ENCODE measurements at regions not wholly inside any gene's neighbourhood (a gene's known extent, or its start where the extent isn't known, plus 50 kb on each side); places are given as distances from the start of the nearest gene placed in this dataset.
"Not testable (repeated sequence)": the region's sequence is repeated elsewhere in the genome, so short reads cannot be mapped to it uniquely, and the experiment has no call there.

DNA sequence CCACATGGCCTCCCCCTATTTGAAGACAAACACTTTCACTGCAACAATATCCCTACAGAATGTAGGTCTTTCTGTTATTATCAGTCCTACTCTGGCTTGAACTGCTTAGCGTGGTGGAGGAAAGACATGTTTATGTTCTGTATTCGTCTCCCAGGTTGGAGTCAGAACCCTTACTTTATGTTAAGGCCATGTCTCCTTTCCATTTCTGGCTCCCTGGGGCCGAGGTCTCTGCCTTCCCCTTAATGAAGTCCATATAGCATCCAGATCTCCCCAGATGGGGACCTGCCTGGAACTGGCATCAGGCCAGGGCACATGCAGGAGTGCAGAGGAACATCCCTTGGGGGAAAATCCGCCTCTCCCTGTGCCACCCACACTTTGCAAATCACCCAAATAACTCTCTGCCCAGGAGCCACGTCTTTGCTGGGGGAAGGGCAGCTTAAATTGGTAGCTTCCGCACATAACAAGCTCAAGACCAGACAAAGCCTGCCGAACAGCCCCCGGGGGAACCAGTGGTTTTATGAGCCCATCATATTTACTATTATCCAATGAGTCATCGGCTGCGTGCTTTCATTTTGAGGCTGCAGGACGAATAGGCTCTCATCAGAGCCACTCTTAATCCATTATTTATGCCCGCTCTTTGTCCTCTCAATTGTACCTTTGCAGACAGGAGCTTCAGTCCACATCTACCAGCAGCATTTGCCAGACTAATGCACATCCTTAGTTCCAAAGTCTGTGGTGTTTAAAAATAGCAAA lies 237.0 kb downstream of the UACA start:
- H3K4me3 ChIP-seq (ENCODE audit: low read depth, low read length): no peak overlapping the region

DNA sequence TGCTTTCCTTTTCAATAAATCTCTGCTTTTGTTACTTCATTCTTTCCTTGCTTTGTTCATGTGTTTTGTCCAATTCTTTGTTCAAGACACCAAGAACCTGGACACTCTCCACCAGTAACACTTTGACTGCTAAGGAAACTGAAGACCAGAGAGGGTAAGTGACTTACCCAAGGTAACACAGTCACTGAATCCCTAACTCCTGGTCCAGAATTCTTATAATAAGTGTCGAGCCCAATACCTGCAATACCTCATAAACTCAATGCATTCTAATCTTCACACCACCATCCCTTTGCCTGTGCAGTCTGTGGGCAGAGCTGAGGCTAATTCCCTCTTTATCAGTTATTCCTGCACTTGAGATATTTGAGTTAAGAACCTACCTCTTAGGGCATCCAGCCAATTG lies 237.8 kb downstream of the UACA start:
- no peak overlapping the region for H3K4me3 ChIP-seq (ENCODE audit: low read depth, low read length)

DNA sequence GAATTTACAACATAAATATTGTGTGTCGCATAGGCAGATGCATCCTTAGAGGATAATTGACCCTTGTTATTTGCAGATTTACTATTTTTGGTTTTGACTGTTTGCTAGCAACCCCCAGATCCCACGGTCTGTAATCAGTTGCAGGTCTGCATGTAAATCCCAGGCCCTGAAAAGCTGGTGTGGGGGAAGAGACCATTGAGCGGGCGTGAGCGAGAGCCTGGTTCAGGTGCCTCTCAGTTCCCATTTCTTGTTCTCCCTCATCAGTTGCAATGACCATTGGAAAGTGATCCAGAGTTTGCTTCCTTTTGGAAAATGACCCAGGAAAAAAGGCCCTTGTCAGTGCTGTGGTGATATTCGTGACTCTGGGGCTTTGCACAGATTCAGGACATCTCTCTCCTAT lies 238.9 kb downstream of the UACA start:
- no peak overlapping the region for H3K4me3 ChIP-seq (ENCODE audit: low read depth, low read length)

DNA sequence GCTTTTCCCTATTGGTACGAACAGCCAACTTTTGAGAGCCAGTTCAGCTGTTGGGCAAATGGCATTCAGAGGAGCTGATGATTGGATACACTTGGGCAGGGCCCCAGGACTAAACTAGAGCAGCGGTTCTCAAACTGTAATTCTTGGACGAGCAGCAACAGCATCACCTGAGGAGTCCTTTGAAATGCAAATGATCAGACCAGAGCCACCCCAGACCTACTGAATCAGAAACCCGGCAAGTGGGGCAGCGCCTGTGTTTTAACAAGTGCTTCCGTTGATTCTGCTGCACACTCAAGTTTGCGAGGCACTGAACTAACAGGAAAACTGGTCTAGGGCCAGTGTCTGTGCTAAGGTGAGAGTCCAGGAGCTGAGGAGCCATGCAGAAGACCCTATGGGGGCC lies 239.7 kb downstream of the UACA start:
- no peak overlapping the region for H3K4me3 ChIP-seq (ENCODE audit: low read depth, low read length)

DNA sequence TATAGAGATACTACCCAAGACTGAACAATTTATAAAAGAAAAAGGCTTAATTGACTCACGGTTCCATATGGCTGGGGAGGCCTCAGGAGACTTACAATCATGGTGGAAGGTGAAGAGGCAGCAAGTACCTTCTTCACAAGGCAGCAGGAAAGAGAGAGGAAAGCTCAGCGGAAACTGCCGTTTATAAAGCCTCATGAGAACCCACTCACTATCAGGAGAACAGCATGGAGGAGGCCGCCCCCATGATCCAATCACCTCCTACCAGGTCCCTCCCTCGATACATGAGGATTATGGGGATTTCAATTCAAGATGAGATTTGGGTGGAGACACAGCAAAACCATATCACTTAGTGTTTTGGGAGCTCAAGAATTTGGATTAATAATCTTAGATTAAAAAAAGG lies 240.2 kb downstream of the UACA start:
- no peak overlapping the region for H3K4me3 ChIP-seq (ENCODE audit: low read depth, low read length)

DNA sequence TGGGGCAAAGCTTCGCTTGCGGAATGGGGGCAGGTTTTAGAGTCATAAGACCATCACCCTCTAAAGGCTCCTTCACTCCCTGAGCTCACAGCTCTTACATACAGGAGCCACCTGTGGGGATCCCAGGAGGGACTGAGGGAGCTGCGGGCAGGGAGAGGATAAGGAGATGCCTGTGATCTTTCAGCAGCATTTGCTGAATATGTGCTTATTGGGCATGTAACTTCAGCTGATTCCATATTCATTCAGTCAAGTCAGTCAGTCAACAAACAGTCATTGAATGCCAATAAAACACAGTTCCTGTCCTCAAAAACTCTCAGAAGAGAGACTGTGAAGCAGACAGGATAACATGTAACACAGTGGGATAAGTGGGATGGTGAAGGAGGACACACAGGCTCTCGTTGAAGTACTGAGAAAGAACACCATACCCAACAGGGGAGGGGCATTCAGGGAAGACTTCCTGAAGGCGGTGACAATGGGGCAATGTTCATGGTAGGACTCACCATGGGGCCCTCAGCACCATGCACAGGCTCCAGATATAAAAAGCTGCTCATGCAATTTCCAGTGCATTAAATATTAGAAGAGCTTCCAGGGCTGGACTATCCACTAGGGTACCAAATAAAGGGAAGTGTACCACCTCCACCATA lies 240.9 kb downstream of the UACA start:
- no peak overlapping the region for H3K4me3 ChIP-seq (ENCODE audit: low read depth, low read length)

DNA sequence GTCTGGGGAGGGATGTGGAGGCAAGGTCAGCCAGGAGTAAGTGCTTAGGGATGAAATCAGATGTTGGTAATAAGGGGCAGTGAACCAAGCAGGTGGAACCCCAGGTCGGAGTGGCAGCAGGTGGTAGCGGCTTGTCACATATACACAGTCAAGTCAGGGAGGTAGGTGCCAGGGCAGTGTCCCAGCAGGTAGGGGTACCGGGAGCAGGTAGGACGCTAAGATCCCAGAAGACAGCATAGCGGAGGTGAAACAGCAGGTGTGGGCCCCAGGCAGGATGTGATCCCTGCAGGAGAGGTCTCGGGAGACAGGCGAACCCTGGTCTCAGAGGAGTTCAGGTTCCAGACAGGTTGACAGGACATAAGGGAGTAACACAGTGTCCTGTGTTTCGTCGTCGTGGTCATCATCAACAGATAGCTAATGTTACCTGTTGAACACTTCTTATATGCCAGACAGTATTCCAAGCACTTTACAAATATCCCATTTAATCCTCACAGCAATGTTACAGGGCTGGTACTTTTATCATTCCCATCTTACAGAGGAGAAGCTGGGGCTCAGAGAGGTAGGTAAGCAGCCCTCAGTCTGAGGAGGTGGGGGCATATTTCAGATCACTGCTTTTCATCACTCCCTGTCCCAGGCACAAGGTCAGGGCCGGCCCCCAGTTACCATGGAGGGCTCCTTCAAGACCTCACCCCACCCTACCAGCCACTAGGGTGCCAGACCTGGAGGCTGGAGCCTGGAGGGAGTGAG lies 241.6 kb downstream of the UACA start:
- H3K4me3 ChIP-seq (ENCODE audit: low read depth, low read length): no peak overlapping the region

DNA sequence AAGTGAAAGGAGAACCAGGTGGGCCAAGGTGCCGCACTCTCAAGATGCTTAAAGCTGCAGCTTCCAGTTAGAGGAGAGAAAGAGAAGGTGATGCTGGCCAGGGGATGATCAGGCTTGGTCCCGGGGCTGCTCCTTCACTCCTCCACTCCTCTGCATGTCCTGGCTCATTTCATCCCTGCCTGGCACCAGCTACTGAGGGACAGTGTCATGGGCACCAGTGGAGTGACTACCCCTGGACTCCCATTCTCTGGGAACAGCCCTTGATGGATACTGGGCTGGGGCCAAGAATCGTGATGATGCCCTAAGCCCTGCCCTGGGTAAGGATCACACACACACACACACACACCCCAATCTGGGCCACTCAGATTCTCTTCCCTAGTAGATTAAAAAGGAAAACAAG lies 243.7 kb downstream of the UACA start:
- no peak overlapping the region for H3K4me3 ChIP-seq (ENCODE audit: low read depth, low read length)

DNA sequence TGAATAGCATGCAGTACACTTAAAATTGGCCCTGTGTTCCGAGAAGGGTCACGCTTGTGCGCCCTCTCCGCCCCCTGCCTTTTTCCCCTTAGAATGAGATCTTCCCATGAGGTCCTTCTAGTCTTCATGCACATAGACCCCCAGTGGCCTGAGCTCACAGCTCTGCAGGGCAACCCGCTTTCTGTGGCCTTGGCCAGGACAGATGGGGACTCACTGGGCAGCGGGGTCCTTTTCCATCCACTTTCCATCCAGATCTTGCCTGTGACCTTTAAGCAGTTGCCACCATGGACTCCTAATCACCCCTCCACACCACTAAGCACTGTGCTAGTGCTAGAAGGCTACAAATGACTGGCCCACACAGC lies 244.4 kb downstream of the UACA start:
- H3K4me3 ChIP-seq (ENCODE audit: low read depth, low read length): no peak overlapping the region

DNA sequence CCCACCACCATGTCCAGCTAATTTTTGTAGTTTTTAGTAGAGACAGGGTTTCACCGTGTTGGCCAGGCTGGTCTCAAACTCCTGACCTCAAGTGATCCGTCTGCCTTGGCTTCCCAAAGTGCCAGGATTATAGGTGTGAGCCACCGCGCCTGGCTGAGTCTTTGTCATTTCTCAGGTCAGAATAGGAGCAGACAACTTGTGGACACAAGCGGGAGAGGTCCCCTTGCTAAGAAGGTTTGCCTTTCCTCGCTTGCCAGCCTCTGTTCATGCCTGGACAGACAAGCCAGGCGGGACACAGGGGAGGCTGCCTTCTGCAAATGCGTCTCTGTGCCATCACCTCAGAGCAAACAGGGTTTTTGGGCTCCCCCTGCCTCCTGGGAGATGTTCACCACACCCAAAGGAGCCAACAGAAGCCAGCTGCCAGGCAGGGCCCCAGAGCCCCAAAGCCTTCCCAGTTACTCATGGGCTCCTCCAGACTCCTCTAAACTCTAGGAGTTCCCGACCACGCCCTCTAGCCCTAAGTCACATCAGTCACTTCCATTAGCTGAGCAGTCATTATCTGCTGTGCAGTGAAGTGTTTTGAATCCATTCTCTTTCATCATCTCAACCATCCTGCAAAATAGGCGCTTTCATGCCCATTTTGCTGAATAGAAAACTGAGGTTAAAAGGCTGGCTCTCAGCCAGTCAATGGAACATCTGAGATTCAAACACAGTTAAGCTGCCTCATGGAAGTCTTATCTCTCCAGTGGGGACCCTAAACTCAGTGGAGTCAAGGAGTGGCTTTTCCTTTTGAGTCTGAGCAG lies 245.0 kb downstream of the UACA start:
- H3K4me3 ChIP-seq (ENCODE audit: low read depth, low read length): no peak overlapping the region

DNA sequence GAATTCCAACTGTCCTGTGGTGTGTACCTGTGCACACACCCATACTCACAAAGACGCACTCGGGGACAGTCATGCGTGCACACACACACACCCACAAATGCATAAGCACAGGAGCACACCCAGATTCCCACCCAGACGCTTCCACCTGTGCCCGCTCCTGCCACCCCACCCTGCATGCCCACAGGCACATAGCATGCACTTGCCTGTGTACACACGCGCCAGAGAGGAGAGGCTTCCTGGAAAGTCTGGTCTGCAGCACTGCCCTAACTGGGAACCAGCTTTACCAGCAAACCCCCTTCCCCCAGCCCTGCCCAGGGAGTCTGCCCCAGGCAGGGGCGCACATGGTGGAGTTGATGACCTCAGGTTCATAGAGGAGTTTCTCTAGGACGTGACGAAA lies 246.2 kb downstream of the UACA start:
- H3K4me3 ChIP-seq (ENCODE audit: low read depth, low read length): no peak overlapping the region

DNA sequence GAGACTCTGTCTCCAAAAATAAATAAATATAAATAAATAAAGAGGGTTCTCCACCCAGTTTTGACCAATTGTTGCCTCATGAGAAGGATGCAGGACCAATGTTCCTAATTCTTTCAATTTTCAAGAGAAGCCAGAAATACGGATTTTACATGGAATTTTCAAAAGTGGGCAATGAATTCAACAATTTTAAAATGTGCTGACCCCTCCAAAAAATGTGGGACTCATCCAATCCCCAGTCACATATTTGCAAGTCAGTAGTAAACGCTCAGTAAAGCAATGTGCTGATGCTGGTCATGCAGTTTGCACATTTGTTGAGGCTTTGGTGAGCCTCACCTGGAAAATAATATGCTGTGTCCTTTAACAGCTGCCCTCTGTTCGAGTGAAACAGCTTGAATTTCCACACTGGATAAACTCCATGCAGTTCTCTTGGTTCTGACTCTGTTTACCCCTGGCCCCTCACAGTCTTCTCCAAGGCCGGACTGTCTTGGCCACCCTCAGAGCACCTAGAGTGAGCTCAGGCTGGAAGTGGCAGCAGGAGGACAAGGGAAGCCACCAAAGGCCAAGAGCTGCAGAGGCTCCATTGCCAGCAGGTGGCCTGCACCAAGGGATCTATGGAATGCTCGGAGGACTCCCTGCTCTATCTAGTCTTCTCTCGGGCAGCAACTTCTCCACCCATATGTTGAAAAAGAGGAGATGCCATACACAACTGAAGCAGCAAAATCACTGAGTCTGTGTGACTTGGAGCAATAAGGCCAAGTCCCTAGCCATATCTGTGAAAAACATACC lies 246.8 kb downstream of the UACA start:
- no peak overlapping the region for H3K4me3 ChIP-seq (ENCODE audit: low read depth, low read length)

DNA sequence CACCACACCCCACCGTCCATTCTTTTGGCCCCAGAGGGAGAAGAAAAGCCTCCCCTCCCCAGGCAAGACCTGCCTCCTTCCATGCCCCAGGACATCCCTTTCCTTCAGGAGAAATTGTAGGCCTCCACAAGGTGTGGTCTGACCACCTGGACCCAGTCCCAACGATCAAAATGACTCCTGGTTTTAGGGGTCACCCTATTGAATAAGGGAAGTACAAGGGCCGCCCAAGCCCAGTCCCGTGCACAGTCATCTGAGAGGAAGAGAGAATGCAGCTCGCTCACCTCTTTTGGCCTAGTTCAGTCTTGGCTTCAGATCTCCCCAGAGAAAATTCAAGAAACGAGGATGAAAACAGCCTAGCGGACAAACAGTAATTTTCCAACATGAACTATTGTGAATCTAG lies 249.1 kb downstream of the UACA start:
- no peak overlapping the region for H3K4me3 ChIP-seq (ENCODE audit: low read depth, low read length)

DNA sequence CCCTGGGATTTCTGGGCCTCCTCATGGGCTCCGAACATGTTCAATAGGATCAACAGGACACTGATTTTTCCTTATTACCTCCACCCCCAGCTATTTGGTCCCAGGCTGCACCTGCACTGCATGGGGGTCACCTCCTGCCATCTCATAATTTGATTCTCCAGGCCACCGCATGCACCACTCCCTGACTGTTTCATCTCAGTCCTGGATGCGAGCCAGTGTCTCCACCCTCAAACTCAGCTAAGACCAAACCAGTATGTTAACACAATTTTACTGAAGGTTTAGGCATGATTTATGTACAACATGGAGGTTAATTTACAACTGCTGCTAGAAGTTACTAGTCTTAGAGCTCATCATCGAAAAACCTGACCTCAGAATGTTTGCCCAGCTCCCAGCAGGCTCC lies 249.5 kb downstream of the UACA start:
- H3K4me3 ChIP-seq (ENCODE audit: low read depth, low read length): no peak overlapping the region

DNA sequence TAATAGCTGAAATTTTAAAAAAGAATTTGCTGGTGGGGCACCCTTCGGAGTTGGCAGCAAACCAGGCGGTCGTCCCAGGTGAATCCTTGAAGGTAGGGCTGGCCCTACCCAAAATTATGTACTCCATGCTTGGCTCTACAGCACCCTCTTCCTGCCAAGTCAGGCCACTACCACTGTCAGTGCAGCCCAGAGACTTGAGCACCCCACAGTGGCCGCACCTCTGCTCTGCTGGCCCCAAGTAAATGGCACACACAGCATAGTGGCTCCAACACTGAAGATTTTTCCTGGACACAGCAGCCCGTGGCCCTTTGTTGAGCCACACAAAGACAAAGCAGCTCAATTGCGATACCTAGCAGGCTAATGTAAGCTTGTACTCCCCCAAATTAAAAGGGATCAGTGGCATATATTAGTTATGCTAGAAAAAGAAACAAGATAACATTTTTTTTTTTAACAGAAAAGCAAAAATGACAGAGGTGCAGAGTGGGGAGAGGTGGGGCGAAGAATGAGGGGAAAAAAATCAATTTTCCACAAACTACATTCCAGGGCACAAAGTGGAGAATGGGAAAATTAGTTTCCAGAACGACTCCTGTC lies 250.5 kb downstream of the UACA start:
- no peak overlapping the region for H3K4me3 ChIP-seq (ENCODE audit: low read depth, low read length)

DNA sequence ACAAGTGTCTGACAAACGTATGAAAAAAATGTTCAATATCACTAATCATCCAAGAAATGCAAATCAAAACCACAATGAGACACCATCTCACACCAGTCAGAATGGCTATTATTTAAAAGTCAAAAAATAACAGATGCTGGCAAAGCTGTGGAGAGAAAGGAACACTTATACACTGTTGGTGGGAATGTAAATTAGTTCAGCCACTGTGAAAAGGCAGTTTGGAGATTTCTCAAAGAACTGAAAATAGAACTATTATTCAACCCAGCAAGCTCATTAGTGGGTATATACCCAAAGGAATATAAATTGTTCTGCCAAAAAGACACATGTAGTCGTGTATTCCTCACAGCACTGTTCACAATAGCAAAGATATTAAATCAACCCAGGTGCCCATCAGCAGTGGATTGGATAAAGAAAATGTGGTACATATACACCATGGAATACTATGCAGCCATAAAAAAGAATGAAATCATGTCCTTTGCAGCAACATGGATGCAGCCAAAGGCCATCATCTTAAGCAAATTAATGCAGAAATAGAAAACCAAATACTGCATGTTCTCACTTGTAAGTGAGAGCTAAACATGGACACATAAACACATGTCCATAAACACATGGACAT lies 251.3 kb downstream of the UACA start:
- not testable (repeated sequence) for H3K4me3 ChIP-seq (ENCODE audit: low read depth, low read length)

DNA sequence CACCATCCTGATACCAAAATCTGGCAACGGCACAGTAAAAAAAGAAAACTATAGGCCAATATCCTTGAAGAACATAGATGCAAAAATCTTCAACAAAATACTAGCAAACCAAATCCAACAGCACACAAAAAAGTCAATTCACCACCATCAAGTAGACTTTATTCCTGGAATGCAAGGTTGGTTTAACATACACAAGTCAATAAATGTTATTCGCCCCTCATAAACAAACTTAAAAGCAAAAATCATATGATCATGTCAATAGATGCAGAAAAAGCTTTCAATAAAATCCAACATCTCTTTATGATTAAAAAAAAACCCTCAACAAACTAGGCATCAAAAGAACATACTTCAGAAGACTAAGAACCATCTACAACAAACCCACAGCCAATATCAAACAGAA lies 252.9 kb downstream of the UACA start:
- no peak overlapping the region for H3K4me3 ChIP-seq (ENCODE audit: low read depth, low read length)

DNA sequence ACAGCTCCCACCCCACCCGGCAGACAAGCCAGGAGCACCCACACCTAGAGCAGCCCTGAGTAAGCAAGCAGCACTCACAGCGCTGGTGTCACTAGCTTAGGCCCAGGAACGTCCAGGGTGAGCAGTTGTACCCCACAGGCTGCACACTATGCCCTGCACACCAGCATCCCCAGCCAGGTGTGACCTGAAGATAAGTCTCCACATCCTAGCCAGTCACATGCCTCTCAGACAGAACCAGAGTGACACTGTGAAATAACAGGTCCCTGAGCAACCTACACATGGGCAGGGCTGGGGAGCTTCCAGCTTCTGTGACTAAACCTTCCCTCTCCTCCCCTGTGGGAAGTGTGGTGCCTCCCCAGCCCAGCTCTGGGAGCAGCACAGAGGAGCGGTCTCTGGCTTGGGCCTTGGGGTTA lies 253.6 kb downstream of the UACA start:
- no peak overlapping the region for H3K4me3 ChIP-seq (ENCODE audit: low read depth, low read length)

DNA sequence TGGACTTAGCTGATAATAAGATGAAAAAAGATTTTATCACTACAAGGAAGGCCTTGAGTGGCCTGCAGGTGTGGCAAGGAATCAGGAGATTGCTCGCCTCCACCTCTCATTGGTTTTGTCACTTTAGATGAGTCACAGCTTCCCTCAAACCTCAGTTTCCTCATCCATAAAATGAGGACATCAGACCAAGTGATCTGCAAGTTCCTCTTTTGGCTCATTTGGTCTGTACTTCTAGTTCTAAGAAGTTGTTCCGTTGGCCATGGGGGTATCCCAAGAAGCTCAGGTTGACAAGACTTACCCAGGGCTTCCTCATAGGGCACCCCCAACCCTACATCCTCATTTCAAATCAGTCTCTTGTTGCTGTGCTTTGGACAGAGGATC lies 254.1 kb downstream of the UACA start:
- no peak overlapping the region for H3K4me3 ChIP-seq (ENCODE audit: low read depth, low read length)

Measured in iPS-11a (cell line).